ENCODE measurements at regions not wholly inside any gene's neighbourhood (a gene's known extent, or its start where the extent isn't known, plus 50 kb on each side); places are given as distances from the start of the nearest gene placed in this dataset.

- no peak for DNase-seq
Measured at GRCh38 chr14:97539884-97540283, 742.7 kb downstream of the VRK1 start.

GRCh38 chr14:97543221-97543620, 746.0 kb downstream of the VRK1 start:
- no peak for DNase-seq

GRCh38 chr14:97543816-97544215, 746.6 kb downstream of the VRK1 start:
- DNase-seq: no peak

GRCh38 chr14:97544571-97544970, 747.4 kb downstream of the VRK1 start:
- DNase-seq: no peak

- DNase-seq: no peak
Measured at GRCh38 chr14:97546491-97547230, 749.5 kb downstream of the VRK1 start.

GRCh38 chr14:97550463-97550862, 753.3 kb downstream of the VRK1 start:
- DNase-seq: no peak

GRCh38 chr14:97554597-97554996, 757.4 kb downstream of the VRK1 start:
- no peak for DNase-seq

- no peak for DNase-seq
Measured at GRCh38 chr14:97564334-97564733, 767.2 kb downstream of the VRK1 start.

GRCh38 chr14:97571201-97571600, 774.0 kb downstream of the VRK1 start:
- DNase-seq: no peak

- no peak for DNase-seq
Measured at GRCh38 chr14:97571866-97572555, 774.8 kb downstream of the VRK1 start.

GRCh38 chr14:97572583-97573458, 775.6 kb downstream of the VRK1 start:
- DNase-seq: no peak

GRCh38 chr14:97575677-97576076, 778.5 kb downstream of the VRK1 start:
- DNase-seq: no peak

GRCh38 chr14:97578982-97579548, 781.9 kb downstream of the VRK1 start:
- no peak for DNase-seq

- no peak for DNase-seq
Measured at GRCh38 chr14:97581016-97581415, 783.8 kb downstream of the VRK1 start.

GRCh38 chr14:97582022-97582421, 784.8 kb downstream of the VRK1 start:
- no peak for DNase-seq

- no peak for DNase-seq
Measured at GRCh38 chr14:97584528-97584927, 787.3 kb downstream of the VRK1 start.

- no peak for DNase-seq
Measured at GRCh38 chr14:97592341-97592980, 795.3 kb downstream of the VRK1 start.

GRCh38 chr14:97594306-97594705, 797.1 kb downstream of the VRK1 start:
- no peak for DNase-seq

- DNase-seq: no peak
Measured at GRCh38 chr14:97602438-97603117, 805.4 kb downstream of the VRK1 start.

GRCh38 chr14:97603201-97603600, 806.0 kb downstream of the VRK1 start:
- no peak for DNase-seq

- no peak for DNase-seq
Measured at GRCh38 chr14:97604731-97605130, 807.5 kb downstream of the VRK1 start.

- no peak for DNase-seq
Measured at GRCh38 chr14:97618401-97618800, 821.2 kb downstream of the VRK1 start.

Data from COR-L47 (cell line).